Mucosa of descending colon (tissue), 3 donors: ENCODE measurements at regions not wholly inside any gene's neighbourhood (a gene's known extent, or its start where the extent isn't known, plus 50 kb on each side); places are given as distances from the start of the nearest gene placed in this dataset.

Experiments used
- ATAC-seq: fragments of 200-7000 bp; cut with Tn5 transposase; one replicate; pipeline ENCODE4 v1.9.1; 2020; ENCODE audit warnings: mild to moderate bottlenecking, moderate library complexity
- DNase-seq, 3 donors: peaks; one replicate each; pipeline ENCODE4 v3.0.0-alpha.2; 2020
- H3K36me3 ChIP-seq: fragments of 200-600 bp; one replicate; pipeline ENCODE4 v1.8.0; 2021; ENCODE audit warnings: low read depth, mild to moderate bottlenecking
- H3K4me1 ChIP-seq: fragments of 200-600 bp; one replicate; pipeline ENCODE4 v1.8.0; 2021; ENCODE audit warnings: low read depth, mild to moderate bottlenecking
- H3K4me3 ChIP-seq: fragments of 200-600 bp; one replicate; pipeline ENCODE4 v1.8.0; 2021; ENCODE audit warnings: mild to moderate bottlenecking
- H3K9me3 ChIP-seq: fragments of 200-600 bp; one replicate; pipeline ENCODE4 v1.8.0; 2021; ENCODE audit warnings: mild to moderate bottlenecking
- intact Hi-C, 2 donors: fragments of 100-400 bp; cut with DNase I in 1 of 2; cut with micrococcal nuclease in 1 of 2; formaldehyde crosslinking; loops; one replicate each; pipeline versions ENCODE4 v1.11.0 to v1.11.1; 2022; cut with DNase I, micrococcal nuclease
- TF ChIP-seq, protein P1 (sequence below): fragments of 200-600 bp; IDR thresholded peaks from one replicate; pipeline ENCODE4 v1.8.0; 2022; ENCODE audit warnings: antibody characterized with exemption, mild to moderate bottlenecking
- donor health status: DM: no; HTN: no; CAD: no; lungs with moderate emphysema.
- donor health status: DM: no; HTN: no; CAD: no.
- donor health status: DM: no; HTN: yes; CAD: no.

DNA sequence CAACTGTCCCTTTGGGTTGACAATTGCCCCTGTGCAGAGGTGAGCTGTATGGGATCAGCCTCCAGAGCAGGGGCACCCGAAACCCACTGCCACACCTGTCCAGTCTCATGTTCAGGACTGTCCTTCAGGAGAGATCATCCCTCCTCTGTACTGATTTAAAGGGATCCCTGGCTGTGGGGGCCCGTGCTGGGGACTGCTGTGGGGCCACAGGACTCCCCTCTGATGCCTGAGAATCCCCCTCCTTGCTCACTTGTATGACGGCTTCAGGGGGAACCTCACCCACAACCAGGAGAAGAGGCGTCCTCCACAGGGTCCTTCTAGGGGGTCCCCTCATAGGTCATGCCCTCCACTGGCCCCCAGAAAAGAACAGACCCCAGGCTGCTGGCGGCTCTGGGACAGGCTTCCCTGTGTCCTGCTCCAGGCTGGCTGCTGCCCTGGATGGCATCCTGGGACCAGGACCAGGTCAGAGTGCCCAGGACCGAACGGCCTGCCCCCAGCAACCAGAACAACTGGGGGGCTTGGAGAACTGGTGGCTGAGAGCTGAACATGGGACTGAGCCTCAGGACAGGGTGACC, 77.5 kb upstream of the ACTRT2 start:
- H3K36me3 ChIP-seq = no peaks in the 10 kb centered on the region
- DNase-seq (peak in 2 of 3 donors; percentile 11 to 31), ATAC-seq (no peak)
- H3K4me1 ChIP-seq = no peaks in the 10 kb centered on the region
- no peak overlapping the region for H3K4me3 ChIP-seq
- TF ChIP-seq, protein P1, sequence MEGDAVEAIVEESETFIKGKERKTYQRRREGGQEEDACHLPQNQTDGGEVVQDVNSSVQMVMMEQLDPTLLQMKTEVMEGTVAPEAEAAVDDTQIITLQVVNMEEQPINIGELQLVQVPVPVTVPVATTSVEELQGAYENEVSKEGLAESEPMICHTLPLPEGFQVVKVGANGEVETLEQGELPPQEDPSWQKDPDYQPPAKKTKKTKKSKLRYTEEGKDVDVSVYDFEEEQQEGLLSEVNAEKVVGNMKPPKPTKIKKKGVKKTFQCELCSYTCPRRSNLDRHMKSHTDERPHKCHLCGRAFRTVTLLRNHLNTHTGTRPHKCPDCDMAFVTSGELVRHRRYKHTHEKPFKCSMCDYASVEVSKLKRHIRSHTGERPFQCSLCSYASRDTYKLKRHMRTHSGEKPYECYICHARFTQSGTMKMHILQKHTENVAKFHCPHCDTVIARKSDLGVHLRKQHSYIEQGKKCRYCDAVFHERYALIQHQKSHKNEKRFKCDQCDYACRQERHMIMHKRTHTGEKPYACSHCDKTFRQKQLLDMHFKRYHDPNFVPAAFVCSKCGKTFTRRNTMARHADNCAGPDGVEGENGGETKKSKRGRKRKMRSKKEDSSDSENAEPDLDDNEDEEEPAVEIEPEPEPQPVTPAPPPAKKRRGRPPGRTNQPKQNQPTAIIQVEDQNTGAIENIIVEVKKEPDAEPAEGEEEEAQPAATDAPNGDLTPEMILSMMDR = no peak
- H3K9me3 ChIP-seq = peaks cover 3% of the 10 kb centered on the region
- intact Hi-C loops = no loop called here

DNA sequence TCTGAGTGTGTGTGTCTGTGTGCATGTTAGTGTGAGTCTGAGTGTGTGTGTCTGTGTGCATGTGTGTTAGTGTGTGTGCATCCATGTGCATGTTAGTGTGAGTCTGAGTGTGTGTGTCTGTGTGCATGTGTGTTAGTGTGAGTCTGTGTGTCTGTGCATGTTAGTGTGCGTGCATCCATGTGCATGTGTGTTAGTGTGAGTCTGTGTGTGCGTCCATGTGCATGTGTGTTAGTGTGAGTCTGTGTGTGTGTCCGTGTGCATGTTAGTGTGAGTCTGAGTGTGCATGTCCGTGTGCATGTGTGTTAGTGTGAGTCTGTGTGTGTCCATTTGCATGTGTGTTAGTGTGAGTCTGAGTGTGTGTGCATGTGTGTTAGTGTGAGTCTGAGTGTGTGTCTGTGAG, 76.6 kb upstream of the ACTRT2 start:
- no peak for ATAC-seq
- intact Hi-C loops = no loop called here

DNA sequence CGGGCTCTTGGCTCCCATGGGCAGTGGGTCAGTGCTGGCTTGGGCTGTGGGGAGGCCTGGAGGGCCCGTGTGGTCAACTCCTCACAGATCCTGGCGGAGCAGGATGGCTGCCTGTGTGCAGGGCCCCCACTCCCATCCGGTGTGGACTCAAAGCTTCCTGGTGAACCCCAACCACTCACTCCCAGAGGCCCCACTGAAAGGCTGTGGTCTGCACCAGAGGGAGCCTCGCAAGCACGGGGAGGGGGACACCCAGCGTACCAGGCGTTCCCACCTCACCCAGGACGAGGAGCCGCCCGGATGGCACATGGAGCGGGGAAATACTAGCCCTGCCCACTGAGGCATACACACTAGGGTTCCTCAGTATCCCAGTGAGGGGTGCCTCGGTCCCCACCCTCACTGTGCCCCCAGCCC, 75.4 kb upstream of the ACTRT2 start:
- DNase-seq (peak in 2 of 3 donors; percentile 7 to 22), ATAC-seq (no peak)
- TF ChIP-seq, protein P1 = no peak
- Histone ChIP-seq H3K4me1 (no peaks in the 10 kb centered on the region), H3K9me3 (no peaks in the 10 kb centered on the region), H3K36me3 (no peaks in the 10 kb centered on the region), H3K4me3 (no peak overlapping the region)
- intact Hi-C loops = no loop called here

More for the DNA sequence above, 76.6 kb upstream of the ACTRT2 start:
- no peak for DNase-seq
- Histone ChIP-seq H3K9me3 (peaks cover 3% of the 10 kb centered on the region), H3K4me1 (no peaks in the 10 kb centered on the region), H3K4me3 (no peak overlapping the region), H3K36me3 (no peaks in the 10 kb centered on the region)
- TF ChIP-seq, protein P1 = no peak

DNA sequence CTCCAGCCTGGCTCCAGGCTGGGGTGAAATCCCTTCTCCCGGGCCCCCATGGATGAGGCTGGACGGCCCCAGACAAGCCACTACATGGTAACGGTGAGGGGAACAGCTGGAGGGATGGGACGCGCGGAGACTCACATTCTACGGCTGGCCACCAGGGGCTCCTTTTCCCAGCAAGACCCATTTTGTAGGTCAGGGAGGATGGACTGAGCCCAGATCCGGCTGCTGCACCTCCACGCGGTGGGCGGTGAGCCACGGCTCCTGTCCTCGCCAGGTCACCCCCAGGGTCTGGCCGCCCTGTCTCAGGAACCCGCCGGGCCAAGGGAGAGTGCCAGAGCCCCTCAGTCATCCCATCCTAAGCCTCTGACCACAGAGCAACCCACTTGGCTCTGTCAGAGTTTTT, 75.0 kb upstream of the ACTRT2 start:
- Histone ChIP-seq H3K9me3 (no peaks in the 10 kb centered on the region), H3K4me3 (no peak overlapping the region), H3K4me1 (no peaks in the 10 kb centered on the region), H3K36me3 (no peaks in the 10 kb centered on the region)
- DNase-seq = peak in 2 of 3 donors; percentile 6 to 25
- TF ChIP-seq, protein P1 = no peak
- intact Hi-C loops = no loop called here
- no peak for ATAC-seq

DNA sequence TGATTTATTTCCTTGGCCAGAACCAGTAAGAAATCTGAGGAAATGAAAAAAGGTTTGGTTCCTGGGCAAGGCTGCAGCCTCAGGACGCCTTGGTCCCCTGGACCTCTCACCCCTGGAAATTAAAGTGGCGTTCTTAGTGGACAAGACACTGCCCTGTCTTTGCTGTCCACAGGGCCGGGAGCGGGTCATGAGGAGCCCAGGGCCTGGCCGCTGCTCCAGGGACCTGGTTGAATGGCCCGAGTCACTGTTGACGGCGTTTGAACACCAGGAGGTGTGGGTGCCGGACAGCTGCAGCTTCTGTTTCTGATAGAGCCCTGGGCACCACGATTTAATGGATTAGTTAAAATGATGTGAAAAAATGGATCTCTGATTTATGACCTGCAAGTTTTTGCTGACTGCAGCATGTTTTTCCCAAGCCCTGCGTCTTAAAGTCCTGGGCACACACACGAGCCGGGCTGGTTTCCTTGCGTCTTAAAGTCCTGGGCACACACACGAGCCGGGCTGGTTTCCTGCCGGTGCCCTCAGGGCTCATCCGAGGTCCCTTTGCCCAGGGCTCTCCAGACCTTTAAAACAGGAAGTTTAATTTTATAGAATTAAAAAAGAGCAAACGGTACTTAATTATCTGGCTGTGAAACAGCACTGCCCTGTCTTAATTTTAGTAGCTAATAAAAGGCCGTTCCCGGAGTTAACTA, 74.1 kb upstream of the ACTRT2 start:
- no peaks in the 10 kb centered on the region for H3K4me1 ChIP-seq
- TF ChIP-seq, protein P1 = no peak
- no peaks in the 10 kb centered on the region for H3K36me3 ChIP-seq
- H3K4me3 ChIP-seq = no peak overlapping the region
- H3K9me3 ChIP-seq = no peaks in the 10 kb centered on the region
- peak in 2 of 3 donors; percentile 14 to 26 for DNase-seq
- intact Hi-C loops = no loop called here
- no peak for ATAC-seq
